GM23248 (cell line): ENCODE measurements at regions not wholly inside any gene's neighbourhood (a gene's known extent, or its start where the extent isn't known, plus 50 kb on each side); places are given as distances from the start of the nearest gene placed in this dataset.

Experiments used
- DNase-seq: peaks from one replicate; pipeline ENCODE4 v3.0.0-alpha.2; 2015
- H2AFZ ChIP-seq: fragments of 200-600 bp; sonication (generic); 2 replicates; pipeline ENCODE4 v1.6.1; 2016; ENCODE audit warnings: antibody characterized with exemption
- H3F3A ChIP-seq: fragments of 200-600 bp; sonication (generic); 2 replicates; pipeline ENCODE4 v1.6.1; 2016; ENCODE audit warnings: mild to moderate bottlenecking, antibody characterized with exemption, mixed run types; ENCODE audit not compliant: insufficient read depth
- H3K27ac ChIP-seq: fragments of 200-600 bp; sonication (generic); 2 replicates; pipeline ENCODE4 v1.5.1; 2016; ENCODE audit warnings: mild to moderate bottlenecking
- H3K27me3 ChIP-seq: fragments of 200-600 bp; sonication (generic); replicated peaks from 2 replicates; pipeline ENCODE4 v1.6.1; 2016; ENCODE audit warnings: mild to moderate bottlenecking; ENCODE audit not compliant: insufficient read depth
- H3K36me3 ChIP-seq: fragments of 200-600 bp; sonication (generic); 2 replicates; pipeline ENCODE4 v1.6.1; 2016; ENCODE audit warnings: low read depth, mild to moderate bottlenecking
- H3K4me1 ChIP-seq: fragments of 200-600 bp; sonication (generic); 2 replicates; pipeline ENCODE4 v1.6.1; 2016; ENCODE audit warnings: mild to moderate bottlenecking; ENCODE audit not compliant: insufficient read depth
- H3K4me2 ChIP-seq: fragments of 200-600 bp; sonication (generic); one replicate; pipeline ENCODE4 v1.6.1; 2016; ENCODE audit warnings: mild to moderate bottlenecking; ENCODE audit not compliant: unreplicated experiment
- H3K4me3 ChIP-seq: fragments of 200-600 bp; sonication (generic); 2 replicates; pipeline ENCODE4 v1.5.1; 2016; ENCODE audit warnings: mild to moderate bottlenecking
- H3K79me2 ChIP-seq: fragments of 200-600 bp; sonication (generic); 2 replicates; pipeline ENCODE4 v1.6.1; 2016; ENCODE audit warnings: mild to moderate bottlenecking; ENCODE audit not compliant: insufficient read depth
- H3K9ac ChIP-seq: fragments of 200-600 bp; sonication (generic); 2 replicates; pipeline ENCODE4 v1.6.1; 2016; ENCODE audit warnings: mild to moderate bottlenecking
- H3K9me2 ChIP-seq: fragments of 200-600 bp; sonication (generic); 2 replicates; pipeline ENCODE4 v1.6.1; 2016; ENCODE audit warnings: mixed run types, mild to moderate bottlenecking, moderate library complexity; ENCODE audit not compliant: insufficient read depth
- H3K9me3 ChIP-seq: fragments of 200-600 bp; sonication (generic); one replicate; pipeline ENCODE4 v1.6.1; 2017; ENCODE audit warnings: low read depth
- H4K20me1 ChIP-seq: fragments of 200-600 bp; sonication (generic); 2 replicates; pipeline ENCODE4 v1.6.0; 2016; ENCODE audit not compliant: insufficient read depth
- EZH2 ChIP-seq: fragments of 200-600 bp; sonication (generic); IDR thresholded peaks from 2 replicates; pipeline ENCODE4 v1.6.1; 2018; ENCODE audit warnings: antibody characterized with exemption, mild to moderate bottlenecking; ENCODE audit not compliant: insufficient read depth, poor library complexity, severe bottlenecking
- EZH2phosphoT487 ChIP-seq: fragments of 200-600 bp; sonication (generic); IDR thresholded peaks from 2 replicates; pipeline ENCODE4 v1.6.1; 2018; ENCODE audit warnings: antibody characterized with exemption, moderate library complexity, mild to moderate bottlenecking, low read depth; ENCODE audit not compliant: insufficient read depth
- WGBS, 2 experiments: methylation state at CpG; one replicate each; pipeline ENCODE4 v1.1.6; 2015 to 2017; ENCODE audit warnings: low lambda C conversion rate in 2 of 2, low coverage in 1 of 2; ENCODE audit errors: missing lambda C conversion rate in 2 of 2; 5-methylcytosine and 5-hydroxymethylcytosine counted together
- in situ Hi-C: fragments of 300-500 bp; cut with MboI; formaldehyde crosslinking; loops from 2 replicates; pipeline ENCODE4 v1.15.0; 2020

DNA sequence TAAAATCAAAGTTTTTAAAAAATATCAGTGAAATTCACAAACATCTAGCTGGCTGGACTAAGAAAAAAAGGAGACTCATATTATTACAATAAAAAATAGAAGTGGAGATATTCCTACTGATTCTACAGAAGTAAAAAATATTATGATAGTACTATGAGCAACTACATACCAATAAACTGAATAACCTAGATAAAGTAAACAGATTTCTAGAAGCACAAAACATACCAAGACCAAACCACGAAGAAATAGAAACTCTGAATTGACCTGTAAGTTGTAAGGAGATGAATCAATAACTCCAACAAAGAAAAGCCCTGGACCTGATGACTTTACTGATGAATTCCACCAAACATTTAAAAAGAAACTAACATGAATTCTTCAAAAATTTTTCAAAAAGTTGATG lies 867.3 kb downstream of the PCDH18 start:
- Histone ChIP-seq H3K4me2 (no peak overlapping the region), H4K20me1 (no peaks in the 10 kb centered on the region), H3K9ac (no peak overlapping the region), H2AFZ (no peak overlapping the region), H3K9me3 (no peaks in the 10 kb centered on the region), H3K27ac (no peak overlapping the region), H3K4me3 (no peak overlapping the region), H3K27me3 (no peaks in the 10 kb centered on the region), H3K36me3 (no peaks in the 10 kb centered on the region), H3K4me1 (no peaks in the 10 kb centered on the region), H3K79me2 (no peaks in the 10 kb centered on the region), H3F3A (no peaks in the 10 kb centered on the region), H3K9me2 (no peaks in the 10 kb centered on the region)
- TF ChIP-seq EZH2 (no peak), EZH2phosphoT487 (no peak)
- WGBS, 2 experiments: 3 to 4% methylated on average over 1 of the region's 1 CpG
- no peak for DNase-seq
- in situ Hi-C loops: no loop called here

DNA sequence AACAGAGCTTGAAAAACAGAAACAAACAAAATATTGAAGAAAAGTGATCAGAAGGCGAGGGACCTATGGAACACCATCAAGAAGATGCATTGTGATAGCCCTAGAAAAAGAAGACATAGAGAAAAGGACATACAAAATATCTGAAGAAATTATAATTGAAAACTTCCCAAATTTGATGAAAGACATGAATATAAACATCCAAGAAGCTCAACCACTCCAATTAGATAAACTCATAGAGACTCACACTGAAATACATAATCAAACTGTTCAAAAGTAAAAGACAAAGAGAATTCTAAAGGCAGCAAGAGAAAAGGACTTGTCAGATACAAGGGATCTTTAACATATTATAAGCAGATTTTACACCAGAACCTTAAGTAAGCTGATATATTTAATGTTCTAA lies 869.8 kb downstream of the PCDH18 start:
- Histone ChIP-seq H3K4me3 (no peak overlapping the region), H3K36me3 (no peaks in the 10 kb centered on the region), H3K9me3 (no peaks in the 10 kb centered on the region), H2AFZ (no peak overlapping the region), H3K9me2 (no peaks in the 10 kb centered on the region), H3F3A (no peaks in the 10 kb centered on the region), H3K79me2 (no peaks in the 10 kb centered on the region), H3K9ac (no peak overlapping the region), H3K4me2 (no peak overlapping the region), H4K20me1 (no peaks in the 10 kb centered on the region), H3K4me1 (no peaks in the 10 kb centered on the region), H3K27ac (no peak overlapping the region), H3K27me3 (no peaks in the 10 kb centered on the region)
- DNase-seq: no peak
- in situ Hi-C loops: no loop called here
- no peak for TF ChIP-seq EZH2phosphoT487
- no peak for TF ChIP-seq EZH2
- 0 to 5% methylated on average over 1 of the region's 1 CpG for WGBS, 2 experiments

DNA sequence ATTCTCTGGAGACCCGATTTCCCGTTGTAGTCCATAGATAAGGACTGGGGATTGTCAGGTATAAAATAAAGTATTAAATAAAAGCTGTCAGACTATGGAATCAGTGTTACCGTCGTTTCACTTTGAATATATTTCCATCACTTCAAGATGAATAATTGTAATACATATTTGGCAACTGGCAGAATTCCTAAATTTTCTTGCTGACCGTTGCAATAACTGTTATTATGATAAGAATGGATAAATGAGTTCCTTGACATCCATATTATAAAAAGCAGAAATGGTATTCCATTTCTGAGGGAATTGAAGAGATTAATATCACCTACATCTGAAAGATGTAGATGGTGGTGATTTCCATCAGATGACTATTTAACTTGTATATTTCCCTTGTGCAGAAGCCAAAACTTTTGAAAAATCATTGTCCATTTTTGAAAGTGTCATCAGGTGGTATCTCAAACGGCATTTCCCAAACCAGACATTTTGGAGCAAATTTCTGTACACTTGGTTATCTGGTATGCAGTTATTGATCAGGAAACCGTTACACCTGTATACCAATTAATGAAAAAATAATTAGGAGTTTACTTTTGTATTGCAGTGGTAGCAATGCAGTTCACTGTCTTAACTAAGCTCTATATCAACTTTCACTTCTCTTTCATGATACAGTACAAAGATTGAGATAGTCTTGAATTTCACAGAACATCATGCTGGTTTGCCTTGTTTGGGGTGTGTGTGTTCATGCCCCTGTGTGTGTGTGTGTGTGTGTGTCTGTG lies 878.5 kb downstream of the PCDH18 start:
- WGBS, 2 experiments: 28 to 38% methylated on average over 7 of the region's 7 CpGs
- no peaks in the 10 kb centered on the region for H3K9me3 ChIP-seq

DNA sequence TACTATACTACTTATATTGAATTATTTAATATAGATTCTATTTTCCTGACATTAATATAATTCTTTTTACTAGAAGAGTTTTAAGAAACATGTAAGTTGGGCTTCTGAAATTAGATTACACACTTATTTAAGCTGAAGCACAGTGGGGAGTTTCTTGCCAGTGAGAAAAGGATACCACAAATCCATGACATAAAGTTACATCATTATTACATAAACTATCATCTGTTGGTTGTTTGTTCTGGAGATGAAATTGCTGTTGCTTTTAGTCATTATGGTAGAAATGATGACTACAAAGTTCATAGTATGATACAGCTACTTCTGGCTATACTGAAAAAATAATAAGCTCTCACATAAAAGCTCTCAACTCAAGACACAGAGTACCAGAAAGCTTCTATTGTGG lies 880.4 kb downstream of the PCDH18 start:
- no peaks in the 10 kb centered on the region for H4K20me1 ChIP-seq
- no peak overlapping the region for H3K4me2 ChIP-seq
- DNase-seq: no peak
- TF ChIP-seq EZH2: no peak
- TF ChIP-seq EZH2phosphoT487: no peak
- in situ Hi-C loops: no loop called here
- no peaks in the 10 kb centered on the region for H3K4me1 ChIP-seq
- no peak overlapping the region for H3K4me3 ChIP-seq
- no peaks in the 10 kb centered on the region for H3K9me2 ChIP-seq
- no peak overlapping the region for H2AFZ ChIP-seq
- no peaks in the 10 kb centered on the region for H3F3A ChIP-seq
- no peaks in the 10 kb centered on the region for H3K9me3 ChIP-seq
- H3K9ac ChIP-seq: no peak overlapping the region
- H3K79me2 ChIP-seq: no peaks in the 10 kb centered on the region
- no peak overlapping the region for H3K27ac ChIP-seq
- H3K36me3 ChIP-seq: no peaks in the 10 kb centered on the region
- no peaks in the 10 kb centered on the region for H3K27me3 ChIP-seq

More for the DNA sequence above, 878.5 kb downstream of the PCDH18 start:
- H3K27ac ChIP-seq: no peak overlapping the region
- H3K36me3 ChIP-seq: no peaks in the 10 kb centered on the region
- H3F3A ChIP-seq: no peaks in the 10 kb centered on the region
- no peak overlapping the region for H3K4me3 ChIP-seq
- H3K4me2 ChIP-seq: no peak overlapping the region
- H2AFZ ChIP-seq: no peak overlapping the region
- H3K4me1 ChIP-seq: no peaks in the 10 kb centered on the region
- in situ Hi-C loops: no loop called here
- H3K27me3 ChIP-seq: no peaks in the 10 kb centered on the region
- no peaks in the 10 kb centered on the region for H4K20me1 ChIP-seq
- no peak overlapping the region for H3K9ac ChIP-seq
- no peak for DNase-seq
- H3K9me2 ChIP-seq: no peaks in the 10 kb centered on the region
- H3K79me2 ChIP-seq: no peaks in the 10 kb centered on the region
- no peak for TF ChIP-seq EZH2
- TF ChIP-seq EZH2phosphoT487: no peak

DNA sequence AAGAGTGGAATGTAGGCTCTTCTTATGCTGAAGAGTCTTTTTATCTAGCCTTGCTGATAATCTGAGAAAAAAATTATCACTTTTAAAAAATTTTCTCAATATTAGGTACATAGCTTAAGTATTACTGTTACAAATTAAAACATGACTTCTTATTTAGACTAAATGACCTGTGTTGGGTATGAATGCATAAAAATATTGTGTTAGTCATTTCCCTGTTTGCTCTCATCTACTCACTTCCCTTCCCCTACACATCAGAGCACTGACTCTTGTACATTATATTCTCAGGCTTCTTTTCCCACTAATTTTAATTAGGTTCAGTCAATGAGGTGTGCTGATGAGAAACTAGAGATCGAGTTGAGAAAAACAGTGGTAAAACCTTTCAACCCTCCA lies 881.0 kb downstream of the PCDH18 start:
- H3K9me3 ChIP-seq: no peaks in the 10 kb centered on the region
- WGBS, 2 experiments: 3 to 18% methylated on average over 1 of the region's 1 CpG
- no peaks in the 10 kb centered on the region for H3K4me1 ChIP-seq
- H3K9me2 ChIP-seq: no peaks in the 10 kb centered on the region
- no peak overlapping the region for H3K4me2 ChIP-seq
- H3K36me3 ChIP-seq: no peaks in the 10 kb centered on the region
- H3K9ac ChIP-seq: no peak overlapping the region
- no peaks in the 10 kb centered on the region for H4K20me1 ChIP-seq
- DNase-seq: no peak
- in situ Hi-C loops: no loop called here
- no peak for TF ChIP-seq EZH2phosphoT487
- no peak for TF ChIP-seq EZH2
- no peak overlapping the region for H3K4me3 ChIP-seq
- H3K79me2 ChIP-seq: no peaks in the 10 kb centered on the region
- no peaks in the 10 kb centered on the region for H3F3A ChIP-seq
- H3K27ac ChIP-seq: no peak overlapping the region
- H2AFZ ChIP-seq: no peak overlapping the region
- H3K27me3 ChIP-seq: no peaks in the 10 kb centered on the region
